Liver (tissue), 8 donors: ENCODE measurements at regions not wholly inside any gene's neighbourhood (a gene's known extent, or its start where the extent isn't known, plus 50 kb on each side); places are given as distances from the start of the nearest gene placed in this dataset.

ENCODE experiments used
- DNase-seq: peaks from one replicate; pipeline ENCODE4 v3.0.0-alpha.2; 2017; ENCODE audit warnings: low spot score
- H3K27ac ChIP-seq, 2 donors: one replicate each; pipeline ENCODE4 v1.7.0; 2013; ENCODE audit warnings: inconsistent platforms in 2 of 2, low read length in 2 of 2, control low read depth in 1 of 2, low read depth in 1 of 2, mild to moderate bottlenecking in 1 of 2
- H3K27me3 ChIP-seq, 4 donors: one replicate each; pipeline versions ENCODE4 v1.6.1 to v1.7.0; 2013; ENCODE audit warnings: low read length in 3 of 4, inconsistent platforms in 1 of 4, mild to moderate bottlenecking in 1 of 4, moderate library complexity in 1 of 4; ENCODE audit not compliant: control insufficient read depth in 4 of 4, insufficient read depth in 4 of 4
- H3K36me3 ChIP-seq, 4 donors: one replicate each; pipeline versions ENCODE4 v1.6.1 to v1.7.0; 2013; ENCODE audit warnings: low read length in 3 of 4, mild to moderate bottlenecking in 3 of 4, low read depth in 1 of 4, moderate library complexity in 1 of 4; ENCODE audit not compliant: control insufficient read depth in 4 of 4, insufficient read depth in 3 of 4
- H3K4me1 ChIP-seq, 4 donors: one replicate each; pipeline versions ENCODE4 v1.6.1 to v1.7.0; 2013; ENCODE audit warnings: low read length in 3 of 4, mild to moderate bottlenecking in 3 of 4, moderate library complexity in 1 of 4; ENCODE audit not compliant: control insufficient read depth in 4 of 4, insufficient read depth in 4 of 4
- H3K4me3 ChIP-seq, 3 donors: one replicate each; pipeline versions ENCODE4 v1.6.1 to v1.7.0; 2013; ENCODE audit warnings: low read length in 3 of 3, control low read depth in 1 of 3, low read depth in 1 of 3, mild to moderate bottlenecking in 1 of 3
- H3K9ac ChIP-seq, 2 donors: one replicate each; pipeline ENCODE4 v1.7.0; 2013; ENCODE audit warnings: low read length in 2 of 2, mild to moderate bottlenecking in 2 of 2, moderate library complexity in 2 of 2, control low read depth in 1 of 2, low read depth in 1 of 2
- H3K9me3 ChIP-seq, 4 donors: one replicate each; pipeline versions ENCODE4 v1.6.1 to v1.7.0; 2013; ENCODE audit warnings: low read length in 3 of 4; ENCODE audit not compliant: control insufficient read depth in 4 of 4
- ATF3 ChIP-seq: IDR thresholded peaks from 2 replicates; pipeline ENCODE4 v1.6.1; 2016; ENCODE audit warnings: antibody characterized with exemption
- CTCF ChIP-seq: fragments of 150-350 bp; IDR thresholded peaks from 2 replicates; pipeline ENCODE4 v1.5.1; 2017; ENCODE audit warnings: improper control_type of control experiment, low read depth, low read length; ENCODE audit not compliant: missing input control
- EGR1 ChIP-seq, 2 donors: IDR thresholded peaks; 2 replicates each; pipeline ENCODE4 v1.6.1; 2016 to 2018; ENCODE audit warnings: antibody characterized with exemption in 2 of 2, low read depth in 2 of 2
- FOXA1 ChIP-seq: IDR thresholded peaks from 2 replicates; pipeline ENCODE4 v1.6.1; 2016; ENCODE audit warnings: antibody characterized with exemption
- FOXA2 ChIP-seq: IDR thresholded peaks from 2 replicates; pipeline ENCODE4 v1.6.1; 2016; ENCODE audit warnings: antibody characterized with exemption
- GABPA ChIP-seq, 2 donors: IDR thresholded peaks in 1 of 2; conservative IDR thresholded peaks in 1 of 2; 2 replicates each; pipeline ENCODE4 v1.6.1; 2016; ENCODE audit warnings: antibody characterized with exemption in 2 of 2, mild to moderate bottlenecking in 1 of 2, moderate library complexity in 1 of 2
- HNF4A ChIP-seq, 2 donors: conservative IDR thresholded peaks; 2 replicates each; pipeline ENCODE4 v1.6.1; 2016; ENCODE audit warnings: antibody characterized with exemption in 2 of 2, mild to moderate bottlenecking in 2 of 2
- HNF4G ChIP-seq: IDR thresholded peaks from 2 replicates; pipeline ENCODE4 v1.6.1; 2016; ENCODE audit warnings: antibody characterized with exemption
- JUND ChIP-seq, 2 donors: IDR thresholded peaks; 2 replicates each; pipeline ENCODE4 v1.6.1; 2016; ENCODE audit warnings: antibody characterized with exemption in 2 of 2
- MAX ChIP-seq: IDR thresholded peaks from 2 replicates; pipeline ENCODE4 v1.6.1; 2016; ENCODE audit warnings: antibody characterized with exemption
- RAD21 ChIP-seq, 2 donors: IDR thresholded peaks; 2 replicates each; pipeline ENCODE4 v1.6.1; 2016; ENCODE audit warnings: antibody characterized with exemption in 2 of 2, mild to moderate bottlenecking in 2 of 2
- REST ChIP-seq: IDR thresholded peaks from 2 replicates; pipeline ENCODE4 v1.6.1; 2016; ENCODE audit warnings: antibody characterized with exemption, mild to moderate bottlenecking
- RXRA ChIP-seq, 2 donors: IDR thresholded peaks; 2 replicates each; pipeline ENCODE4 v1.6.1; 2017 to 2018; ENCODE audit warnings: antibody characterized with exemption in 2 of 2, mild to moderate bottlenecking in 1 of 2
- TAF1 ChIP-seq: conservative IDR thresholded peaks from 2 replicates; pipeline ENCODE4 v1.6.1; 2016; ENCODE audit warnings: antibody characterized with exemption, mild to moderate bottlenecking
- YY1 ChIP-seq: IDR thresholded peaks from 2 replicates; pipeline ENCODE4 v1.6.1; 2016; ENCODE audit warnings: antibody characterized with exemption, mild to moderate bottlenecking
- ZBTB33 ChIP-seq: IDR thresholded peaks from 2 replicates; pipeline ENCODE4 v1.6.1; 2016; ENCODE audit warnings: antibody characterized with exemption
- WGBS: extraction: QIAGEN DNeasy Blood & Tissue Kit; methylation state at CpG from one replicate; pipeline ENCODE4 v1.1.7; 2013; 5-methylcytosine and 5-hydroxymethylcytosine counted together
- donor health status: healthy.
- donor health status: healthy.
- donor health status: healthy.
- donor health status: healthy.
- donor health status: healthy.

- TF ChIP-seq REST: no peak
- no peak for TF ChIP-seq MAX
- TF ChIP-seq HNF4G: no peak
- no peak for TF ChIP-seq HNF4A (conservative IDR thresholded peaks at IDR 0.05)
- no peak for TF ChIP-seq GABPA (IDR thresholded peaks at IDR 0.05 in 1 of 2, conservative IDR thresholded peaks at IDR 0.05 in 1 of 2)
- TF ChIP-seq FOXA2: no peak
- TF ChIP-seq RAD21 (IDR thresholded peaks at IDR 0.05): no peak
These were observed 281.9 kb upstream of the PUM3 start (continued) for GRCh38 chr9:3125602-3126405.

- Histone ChIP-seq H3K27ac (no peak overlapping the region), H3K9me3 (no peaks in the 10 kb centered on the region), H3K9ac (no peak overlapping the region), H3K36me3 (no peaks in the 10 kb centered on the region), H3K4me3 (no peak overlapping the region), H3K27me3 (no peaks in the 10 kb centered on the region), H3K4me1 (no peaks in the 10 kb centered on the region)
- no peak for TF ChIP-seq EGR1 (IDR thresholded peaks at IDR 0.05; ENCODE audit: low read depth in 2 of 2)
- TF ChIP-seq ATF3: no peak
- TF ChIP-seq RXRA (IDR thresholded peaks at IDR 0.05): no peak
- no peak for TF ChIP-seq JUND (IDR thresholded peaks at IDR 0.05)
- no peak for TF ChIP-seq MAX
- no peak for TF ChIP-seq YY1
- TF ChIP-seq CTCF: no peak
- TF ChIP-seq RAD21 (IDR thresholded peaks at IDR 0.05): no peak
- no peak for TF ChIP-seq HNF4A (conservative IDR thresholded peaks at IDR 0.05)
- no peak for TF ChIP-seq TAF1
- no peak for TF ChIP-seq HNF4G
- TF ChIP-seq FOXA2: no peak
- TF ChIP-seq REST: no peak
- TF ChIP-seq ZBTB33: no peak
- TF ChIP-seq FOXA1: no peak
- no peak for DNase-seq
- WGBS: 11% methylated on average over 2 of the region's 2 CpGs
These were observed 280.1 kb upstream of the PUM3 start for GRCh38 chr9:3124001-3124400.
